Lower leg skin (tissue), 4 donors: ENCODE measurements at regions not wholly inside any gene's neighbourhood (a gene's known extent, or its start where the extent isn't known, plus 50 kb on each side); places are given as distances from the start of the nearest gene placed in this dataset.
A peak's percentile ranks its signal among the peaks of the same experiment; 100 is the strongest.

ENCODE experiments used
- DNase-seq, 2 donors: peaks; one replicate each; pipeline ENCODE4 v3.0.0-alpha.2; 2019; ENCODE audit warnings: low spot score in 2 of 2
- H3K4me3 ChIP-seq: fragments of 200-600 bp; sonication (generic); 2 replicates; pipeline ENCODE4 v1.5.1; 2017; ENCODE audit warnings: mild to moderate bottlenecking, low read depth; ENCODE audit not compliant: poor library complexity, severe bottlenecking
- CTCF ChIP-seq, 3 donors: fragments of 450-650 bp; IDR thresholded peaks; one replicate each; pipeline ENCODE4 v1.5.1; 2016; ENCODE audit warnings: antibody characterized with exemption in 3 of 3, mild to moderate bottlenecking in 3 of 3, moderate library complexity in 2 of 3
- POLR2A ChIP-seq, 2 donors: fragments of 450-650 bp; IDR thresholded peaks; one replicate each; pipeline ENCODE4 v1.6.1; 2016 to 2017; ENCODE audit warnings: antibody characterized with exemption in 2 of 2, mild to moderate bottlenecking in 1 of 2, moderate library complexity in 1 of 2
- WGBS, 2 donors: methylation state at CpG; one replicate each; pipeline ENCODE4 v1.1.5; 2018; 5-methylcytosine and 5-hydroxymethylcytosine counted together
- intact Hi-C: fragments of 100-400 bp; cut with DNase I; formaldehyde crosslinking; loops from one replicate; pipeline ENCODE4 v1.15.0; 2023; ENCODE audit warnings: low total_unique reads

DNA sequence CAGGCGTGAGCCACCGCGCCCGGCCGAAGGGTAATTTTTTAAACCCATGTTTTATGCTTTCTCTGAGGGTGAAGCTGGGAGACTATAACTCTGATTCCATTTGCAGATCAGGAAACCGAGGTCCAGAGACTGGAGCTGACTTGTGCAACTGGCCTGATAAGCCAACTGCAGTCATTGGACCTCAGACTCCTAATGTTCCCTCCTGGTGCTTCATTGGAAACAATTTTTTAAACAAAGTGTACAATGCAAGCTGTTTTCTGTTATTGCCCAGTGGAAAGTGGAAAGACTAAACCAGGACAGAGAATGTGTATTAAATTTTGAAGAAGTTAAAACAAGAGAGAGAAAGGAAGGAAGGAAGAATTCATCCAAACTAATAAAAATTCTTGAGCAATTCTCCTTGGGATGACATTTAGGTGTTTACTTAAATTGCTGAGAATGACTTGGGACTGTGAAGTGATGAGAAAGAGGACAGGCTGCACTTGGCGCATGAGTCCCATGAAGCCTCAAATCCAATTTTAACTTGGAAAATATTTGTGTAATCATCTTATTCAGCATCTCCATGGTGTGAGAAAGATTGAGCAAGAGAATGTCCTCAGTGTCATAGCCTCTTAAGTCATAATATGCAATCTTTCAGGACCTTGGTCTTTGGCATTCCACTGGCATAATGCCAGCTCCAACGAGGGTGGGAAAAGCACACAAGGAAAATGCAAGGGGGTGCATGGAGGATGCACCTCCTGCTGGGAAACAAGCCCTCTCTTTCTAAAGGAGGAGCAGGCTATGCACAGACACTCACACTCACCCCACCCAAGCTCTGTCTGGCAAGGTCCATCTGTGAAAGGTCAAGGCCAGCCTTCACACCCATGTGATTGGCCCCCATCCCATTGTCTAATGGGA is 342.0 kb downstream of the SIPA1L2 start:
- peak; percentile 74 to 90 for DNase-seq
- intact Hi-C loops = no loop called here
- 47 to 48% methylated on average over 3 to 7 of the region's 8 CpGs for WGBS, 2 donors
- TF ChIP-seq POLR2A (IDR thresholded peaks at IDR 0.05) (no peak), CTCF (IDR thresholded peaks at IDR 0.05) (no peak)
- H3K4me3 ChIP-seq = no peak overlapping the region

GRCh38 chr1:232285138-232285537 is 344.8 kb downstream of the SIPA1L2 start:
- 87 to 96% methylated on average over 6 of the region's 6 CpGs for WGBS, 2 donors
- intact Hi-C loops = no loop called here
- no peak overlapping the region for H3K4me3 ChIP-seq
- TF ChIP-seq CTCF (IDR thresholded peaks at IDR 0.05) (no peak), POLR2A (IDR thresholded peaks at IDR 0.05) (no peak)
- no peak for DNase-seq

GRCh38 chr1:232283864-232284263 is 346.1 kb downstream of the SIPA1L2 start:
- intact Hi-C loops = no loop called here
- H3K4me3 ChIP-seq = no peak overlapping the region
- no peak for DNase-seq
- TF ChIP-seq POLR2A (IDR thresholded peaks at IDR 0.05) (no peak), CTCF (IDR thresholded peaks at IDR 0.05) (no peak)
- 62 to 78% methylated on average over 4 of the region's 4 CpGs for WGBS, 2 donors

DNA sequence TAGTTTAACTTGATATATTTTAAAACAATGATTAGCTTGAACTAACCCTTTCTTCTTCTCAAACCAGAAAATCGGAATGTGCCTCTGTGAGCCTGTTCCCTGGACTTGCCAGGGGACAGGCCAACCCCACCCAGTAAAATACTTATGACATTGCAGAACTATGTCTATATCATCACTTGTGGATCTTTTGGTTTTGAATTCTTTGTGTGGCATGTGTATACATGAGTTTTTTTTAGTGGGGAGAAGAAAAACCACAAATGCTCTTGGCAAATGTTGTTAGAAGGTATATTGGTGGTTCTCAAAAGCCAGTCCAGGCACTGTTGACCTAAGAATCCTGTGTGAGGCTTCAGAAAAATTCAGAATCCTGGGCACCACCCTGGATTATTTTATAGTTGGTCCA is 347.4 kb downstream of the SIPA1L2 start:
- intact Hi-C loops = no loop called here
- TF ChIP-seq CTCF (IDR thresholded peaks at IDR 0.05) (no peak), POLR2A (IDR thresholded peaks at IDR 0.05) (no peak)
- H3K4me3 ChIP-seq = no peak overlapping the region
- 71 to 77% methylated on average over 1 of the region's 1 CpG for WGBS, 2 donors
- no peak for DNase-seq

GRCh38 chr1:232280910-232281309 is 349.0 kb downstream of the SIPA1L2 start:
- no peak for DNase-seq
- WGBS, 2 donors = 96% methylated on average over 4 of the region's 4 CpGs
- intact Hi-C loops = no loop called here
- TF ChIP-seq POLR2A (IDR thresholded peaks at IDR 0.05) (no peak), CTCF (IDR thresholded peaks at IDR 0.05) (no peak)
- H3K4me3 ChIP-seq = no peak overlapping the region
